Ovary (tissue), 7 donors: ENCODE measurements at regions not wholly inside any gene's neighbourhood (a gene's known extent, or its start where the extent isn't known, plus 50 kb on each side); places are given as distances from the start of the nearest gene placed in this dataset.

ENCODE experiments used
- DNase-seq, 5 donors: peaks; one replicate each; pipeline ENCODE4 v3.0.0-alpha.2; 2019 to 2020
- H3K27ac ChIP-seq, 2 donors: fragments of 200-600 bp; one replicate each; pipeline versions ENCODE4 v1.5.1 to v1.8.0; 2019 to 2022
- H3K27me3 ChIP-seq: fragments of 200-600 bp; one replicate; pipeline ENCODE4 v1.8.0; 2022
- H3K36me3 ChIP-seq: fragments of 200-600 bp; sonication (generic); one replicate; pipeline ENCODE4 v1.5.1; 2019
- H3K4me1 ChIP-seq: one replicate; pipeline ENCODE4 v1.8.1; 2013; ENCODE audit warnings: mild to moderate bottlenecking, moderate library complexity; ENCODE audit not compliant: insufficient read depth
- H3K4me3 ChIP-seq: fragments of 200-600 bp; sonication (generic); one replicate; pipeline ENCODE4 v1.5.1; 2017
- H3K9me3 ChIP-seq, 2 donors: fragments of 200-600 bp in 1 of 2; sonication (generic) in 1 of 2; one replicate each; pipeline versions ENCODE4 v1.5.1 to v1.8.1; 2013 to 2019; ENCODE audit warnings: mild to moderate bottlenecking in 1 of 2, moderate library complexity in 1 of 2
- EP300 ChIP-seq: sonication (generic); formaldehyde crosslinking; IDR thresholded peaks from one replicate; pipeline ENCODE4 v1.6.1; 2017; ENCODE audit warnings: antibody characterized with exemption
- POLR2A ChIP-seq: fragments of 450-650 bp; IDR thresholded peaks from one replicate; pipeline ENCODE4 v1.6.1; 2017; ENCODE audit warnings: antibody characterized with exemption, mild to moderate bottlenecking, moderate library complexity
- WGBS, 3 donors: extraction: QIAGEN DNeasy Blood & Tissue Kit in 1 of 3; methylation state at CpG; one replicate each; pipeline versions ENCODE4 v1.1.5 to v1.1.7; 2013 to 2017; 5-methylcytosine and 5-hydroxymethylcytosine counted together
- intact Hi-C, 4 donors: fragments of 100-400 bp; cut with DNase I; formaldehyde crosslinking; loops; one replicate each; pipeline versions ENCODE4 v1.11.0 to v1.15.1; 2022 to 2023
- TF ChIP-seq, protein P1 (sequence below), 3 donors: fragments of 450-650 bp in 2 of 3; fragments of 200-600 bp in 1 of 3; IDR thresholded peaks; one replicate each; pipeline versions ENCODE4 v1.5.1 to v1.8.0; 2016 to 2022; ENCODE audit warnings: antibody characterized with exemption in 3 of 3, mild to moderate bottlenecking in 1 of 3
- donor health status: DM: no; HTN: no; CAD: no; lungs with moderate emphysema.
- donor health status: DM: no; HTN: no; CAD: no.
- donor health status: Bipolar disorder and iron deficiency.
- donor health status: DM: no; HTN: no; CAD: no.
- donor health status: DM: yes; HTN: yes; CAD: no.

DNA sequence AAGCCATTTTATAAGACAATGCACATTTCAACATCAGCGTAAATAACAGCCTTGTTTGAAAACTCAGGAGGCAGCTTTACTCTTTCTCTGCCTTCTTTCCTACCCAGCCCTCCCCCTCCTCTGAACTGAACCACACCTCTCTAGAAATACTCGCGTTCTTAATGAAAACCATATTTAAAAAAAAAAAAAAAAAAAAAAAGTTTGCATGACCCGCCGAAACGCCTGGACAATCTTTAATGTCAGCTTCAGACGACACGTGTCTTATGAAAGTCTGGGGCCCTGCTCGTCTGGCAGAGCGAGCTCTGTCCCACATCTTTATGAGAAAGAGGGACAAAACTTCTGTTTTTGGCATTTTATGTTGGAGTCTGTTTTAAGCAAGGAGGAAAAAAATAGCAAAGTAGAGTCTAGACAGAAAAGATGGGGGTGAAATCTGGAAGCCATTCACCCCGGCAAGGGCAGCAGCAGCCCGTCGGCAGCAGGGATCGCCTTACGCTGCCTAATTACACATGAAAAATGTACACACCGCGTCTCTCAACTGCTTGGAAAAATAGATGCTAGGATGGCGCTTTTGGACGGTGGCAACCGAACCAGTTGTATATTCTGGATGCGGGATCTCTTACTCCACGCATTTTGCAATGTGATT, 130.4 kb upstream of the ETS2 start:
- 64 to 78% (median 78%) methylated on average over 22 of the region's 22 CpGs for WGBS, 3 donors
- intact Hi-C loops: no loop called here
- TF ChIP-seq, protein P1, sequence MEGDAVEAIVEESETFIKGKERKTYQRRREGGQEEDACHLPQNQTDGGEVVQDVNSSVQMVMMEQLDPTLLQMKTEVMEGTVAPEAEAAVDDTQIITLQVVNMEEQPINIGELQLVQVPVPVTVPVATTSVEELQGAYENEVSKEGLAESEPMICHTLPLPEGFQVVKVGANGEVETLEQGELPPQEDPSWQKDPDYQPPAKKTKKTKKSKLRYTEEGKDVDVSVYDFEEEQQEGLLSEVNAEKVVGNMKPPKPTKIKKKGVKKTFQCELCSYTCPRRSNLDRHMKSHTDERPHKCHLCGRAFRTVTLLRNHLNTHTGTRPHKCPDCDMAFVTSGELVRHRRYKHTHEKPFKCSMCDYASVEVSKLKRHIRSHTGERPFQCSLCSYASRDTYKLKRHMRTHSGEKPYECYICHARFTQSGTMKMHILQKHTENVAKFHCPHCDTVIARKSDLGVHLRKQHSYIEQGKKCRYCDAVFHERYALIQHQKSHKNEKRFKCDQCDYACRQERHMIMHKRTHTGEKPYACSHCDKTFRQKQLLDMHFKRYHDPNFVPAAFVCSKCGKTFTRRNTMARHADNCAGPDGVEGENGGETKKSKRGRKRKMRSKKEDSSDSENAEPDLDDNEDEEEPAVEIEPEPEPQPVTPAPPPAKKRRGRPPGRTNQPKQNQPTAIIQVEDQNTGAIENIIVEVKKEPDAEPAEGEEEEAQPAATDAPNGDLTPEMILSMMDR (IDR thresholded peaks at IDR 0.05): no peak
- TF ChIP-seq EP300 (no peak), POLR2A (no peak)
- Histone ChIP-seq H3K27ac (no peak overlapping the region), H3K4me1 (peaks cover 3% of the 10 kb centered on the region), H3K27me3 (no peaks in the 10 kb centered on the region), H3K9me3 (no peaks in the 10 kb centered on the region), H3K36me3 (no peaks in the 10 kb centered on the region), H3K4me3 (no peak overlapping the region)
- no peak for DNase-seq

DNA sequence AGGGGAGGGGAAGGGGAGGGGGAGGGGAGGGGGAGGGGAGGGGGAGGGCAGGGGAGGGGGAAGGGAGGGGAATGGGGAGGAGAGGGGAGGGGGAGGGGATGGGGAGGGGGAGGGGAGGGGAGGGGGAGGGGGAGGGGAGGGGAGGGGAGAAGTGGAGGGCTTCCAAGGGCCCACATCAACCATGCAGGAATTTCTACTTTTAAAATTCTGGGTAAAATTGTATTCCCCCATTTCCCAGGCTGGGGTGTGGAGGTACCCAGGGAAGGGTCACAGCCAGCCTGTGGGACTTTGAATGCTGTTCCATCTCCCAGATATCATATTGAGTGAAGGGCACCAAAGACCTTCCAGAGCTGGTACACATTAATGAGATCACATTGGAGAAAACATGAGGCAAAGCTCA, 126.9 kb upstream of the ETS2 start:
- Histone ChIP-seq H3K4me3 (no peak overlapping the region), H3K4me1 (no peaks in the 10 kb centered on the region), H3K27ac (no peak overlapping the region), H3K36me3 (no peaks in the 10 kb centered on the region), H3K9me3 (no peaks in the 10 kb centered on the region), H3K27me3 (no peaks in the 10 kb centered on the region)
- TF ChIP-seq, protein P1 (IDR thresholded peaks at IDR 0.05): no peak
- no peak for TF ChIP-seq POLR2A
- TF ChIP-seq EP300: no peak
- intact Hi-C loops: no loop called here
- DNase-seq: no peak

DNA sequence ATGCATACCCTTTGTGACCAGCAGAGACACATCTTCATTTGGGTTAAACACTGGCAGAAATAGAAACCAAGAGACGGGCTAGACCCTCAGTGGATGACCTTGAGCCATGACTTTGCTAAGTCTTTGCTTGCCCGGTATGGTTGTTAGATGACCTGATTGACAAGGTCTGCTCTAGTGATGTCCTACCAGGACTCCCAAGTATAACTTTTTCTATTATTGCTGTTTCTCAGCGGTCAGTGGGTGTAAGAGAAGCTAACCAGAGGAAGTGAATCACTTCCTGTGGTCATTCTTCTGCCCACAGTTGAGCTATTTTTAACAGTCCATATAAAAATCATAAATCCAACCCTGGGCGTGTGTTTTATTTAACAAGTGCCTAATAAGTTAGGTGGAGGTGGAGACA, 126.2 kb upstream of the ETS2 start:
- no peak for DNase-seq
- no peaks in the 10 kb centered on the region for H3K36me3 ChIP-seq
- TF ChIP-seq EP300 (no peak), POLR2A (no peak)
- TF ChIP-seq, protein P1 (IDR thresholded peaks at IDR 0.05): no peak
- no peaks in the 10 kb centered on the region for H3K4me1 ChIP-seq
- H3K9me3 ChIP-seq: no peaks in the 10 kb centered on the region
- H3K27ac ChIP-seq: no peak overlapping the region
- intact Hi-C loops: no loop called here
- no peak overlapping the region for H3K4me3 ChIP-seq
- no peaks in the 10 kb centered on the region for H3K27me3 ChIP-seq
- WGBS, 3 donors: 29 to 32% (median 32%) methylated on average over 4 of the region's 4 CpGs

DNA sequence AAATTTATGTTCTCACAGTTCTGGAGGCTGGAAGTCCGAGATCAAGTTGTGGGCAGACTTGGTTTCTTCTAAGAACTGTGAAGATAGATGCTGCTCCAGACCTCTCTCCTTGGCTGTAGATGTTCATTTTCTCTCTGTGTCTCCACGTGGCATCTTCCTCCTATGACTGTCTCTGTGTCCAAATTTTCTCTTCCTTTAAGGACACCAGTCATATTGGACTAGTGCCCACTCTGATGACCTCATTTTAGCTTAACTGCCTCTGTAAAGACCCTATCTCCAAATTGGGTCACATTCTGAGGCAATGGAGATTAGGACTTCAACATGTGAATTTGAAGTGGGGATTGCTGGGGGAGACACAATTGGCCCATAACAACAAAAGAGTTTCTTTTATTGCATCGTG, 125.3 kb upstream of the ETS2 start:
- Histone ChIP-seq H3K27ac (no peak overlapping the region), H3K4me1 (no peaks in the 10 kb centered on the region), H3K4me3 (no peak overlapping the region), H3K27me3 (no peaks in the 10 kb centered on the region), H3K36me3 (no peaks in the 10 kb centered on the region), H3K9me3 (no peaks in the 10 kb centered on the region)
- TF ChIP-seq, protein P1 (IDR thresholded peaks at IDR 0.05): no peak
- intact Hi-C loops: no loop called here
- WGBS, 3 donors: 75 to 81% (median 79%) methylated on average over 3 of the region's 3 CpGs
- DNase-seq: no peak
